WTC11 (cell line): ENCODE measurements at regions not wholly inside any gene's neighbourhood (a gene's known extent, or its start where the extent isn't known, plus 50 kb on each side); places are given as distances from the start of the nearest gene placed in this dataset.

Experiments used
- CREB1 ChIP-seq: sonication (generic); formaldehyde crosslinking; IDR thresholded peaks from 2 replicates; pipeline ENCODE4 v1.8.0; 2023; ENCODE audit warnings: mild to moderate bottlenecking, missing genetic modification reagents
- CTCF ChIP-seq: fragments of 200-600 bp; IDR thresholded peaks from 2 replicates; pipeline ENCODE4 v1.8.0; 2022; ENCODE audit warnings: antibody characterized with exemption
- MAX ChIP-seq: sonication (generic); formaldehyde crosslinking; IDR thresholded peaks from 2 replicates; pipeline ENCODE4 v1.8.0; 2022; ENCODE audit warnings: mild to moderate bottlenecking, missing genetic modification reagents
- SMAD4 ChIP-seq: sonication (generic); formaldehyde crosslinking; IDR thresholded peaks from 2 replicates; pipeline ENCODE4 v1.8.0; 2022; ENCODE audit warnings: mild to moderate bottlenecking, missing genetic modification reagents
- TEAD1 ChIP-seq: sonication (generic); formaldehyde crosslinking; IDR thresholded peaks from 2 replicates; pipeline ENCODE4 v1.8.0; 2022; ENCODE audit warnings: mild to moderate bottlenecking, missing genetic modification reagents
- ZNF281 ChIP-seq: sonication (generic); formaldehyde crosslinking; IDR thresholded peaks from 2 replicates; pipeline ENCODE4 v1.8.0; 2023; ENCODE audit warnings: mild to moderate bottlenecking, missing genetic modification reagents
- ZNF512 ChIP-seq: sonication (generic); formaldehyde crosslinking; IDR thresholded peaks from 2 replicates; pipeline ENCODE4 v1.8.1; 2022; ENCODE audit warnings: missing genetic modification reagents, borderline replicate concordance

GRCh38 chr3:3712971-3713370 lies 86.3 kb upstream of the LRRN1 start:
- TF ChIP-seq SMAD4 (CRISPR knock-in tag) (no peak), CREB1 (CRISPR knock-in tag) (no peak), CTCF (no peak), ZNF281 (CRISPR knock-in tag) (no peak), MAX (CRISPR knock-in tag) (no peak), TEAD1 (CRISPR knock-in tag) (no peak), ZNF512 (CRISPR knock-in tag) (no peak)
